Neural crest cell (in vitro differentiated cells): ENCODE measurements at regions not wholly inside any gene's neighbourhood (a gene's known extent, or its start where the extent isn't known, plus 50 kb on each side); places are given as distances from the start of the nearest gene placed in this dataset.

ENCODE experiments used
- DNase-seq: peaks from one replicate; pipeline ENCODE4 v3.0.0; 2021; ENCODE audit warnings: low read depth, mixed read lengths, low spot score
- H3K27ac Mint-ChIP-seq: one replicate; pipeline ENCODE4 v1.8.0; 2021; ENCODE audit warnings: mild to moderate bottlenecking, mixed read lengths; ENCODE audit not compliant: unreplicated experiment
- H3K27me3 Mint-ChIP-seq: 2 replicates; pipeline ENCODE4 v1.8.0; 2021; ENCODE audit warnings: low read depth, mild to moderate bottlenecking, mixed read lengths
- H3K36me3 Mint-ChIP-seq: 2 replicates; pipeline ENCODE4 v1.8.0; 2021; ENCODE audit warnings: low read depth, mild to moderate bottlenecking, mixed read lengths
- H3K4me1 Mint-ChIP-seq: 2 replicates; pipeline ENCODE4 v1.8.0; 2021; ENCODE audit warnings: mixed read lengths
- H3K4me3 Mint-ChIP-seq: one replicate; pipeline ENCODE4 v1.8.0; 2021; ENCODE audit warnings: mild to moderate bottlenecking, mixed read lengths
- H3K9me3 Mint-ChIP-seq: 2 replicates; pipeline ENCODE4 v1.8.0; 2021; ENCODE audit warnings: mixed read lengths
- TF ChIP-seq, protein P1 (sequence below): fragments of 200-600 bp; sonication (generic); conservative IDR thresholded peaks from 2 replicates; pipeline ENCODE4 v1.5.0; 2021; ENCODE audit warnings: antibody characterized with exemption, mild to moderate bottlenecking

DNA sequence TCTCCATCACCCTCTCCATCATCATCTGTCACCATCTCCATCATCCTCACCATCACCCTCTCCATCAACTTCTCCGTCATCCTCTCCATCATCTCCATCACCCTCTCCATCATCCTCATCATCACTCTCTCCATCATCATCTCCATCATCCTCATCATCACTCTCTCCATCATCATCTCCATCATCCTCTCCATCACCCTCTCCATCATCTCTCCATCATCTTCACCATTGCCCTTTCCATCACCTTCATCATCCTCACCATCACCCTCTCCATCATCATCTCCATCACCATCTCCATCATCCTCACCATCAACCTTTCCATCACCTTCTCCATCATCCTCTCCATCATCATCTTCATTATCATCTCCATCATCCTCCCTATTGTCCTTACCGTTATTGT lies 565.5 kb upstream of the SGCD start:
- Mint-ChIP-seq H3K4me1 (no peaks in the 10 kb centered on the region), H3K27ac (no peak overlapping the region), H3K27me3 (peaks cover 10% of the 10 kb centered on the region), H3K36me3 (peaks cover 2% of the 10 kb centered on the region), H3K9me3 (peaks cover 11% of the 10 kb centered on the region), H3K4me3 (no peak overlapping the region)
- TF ChIP-seq, protein P1, sequence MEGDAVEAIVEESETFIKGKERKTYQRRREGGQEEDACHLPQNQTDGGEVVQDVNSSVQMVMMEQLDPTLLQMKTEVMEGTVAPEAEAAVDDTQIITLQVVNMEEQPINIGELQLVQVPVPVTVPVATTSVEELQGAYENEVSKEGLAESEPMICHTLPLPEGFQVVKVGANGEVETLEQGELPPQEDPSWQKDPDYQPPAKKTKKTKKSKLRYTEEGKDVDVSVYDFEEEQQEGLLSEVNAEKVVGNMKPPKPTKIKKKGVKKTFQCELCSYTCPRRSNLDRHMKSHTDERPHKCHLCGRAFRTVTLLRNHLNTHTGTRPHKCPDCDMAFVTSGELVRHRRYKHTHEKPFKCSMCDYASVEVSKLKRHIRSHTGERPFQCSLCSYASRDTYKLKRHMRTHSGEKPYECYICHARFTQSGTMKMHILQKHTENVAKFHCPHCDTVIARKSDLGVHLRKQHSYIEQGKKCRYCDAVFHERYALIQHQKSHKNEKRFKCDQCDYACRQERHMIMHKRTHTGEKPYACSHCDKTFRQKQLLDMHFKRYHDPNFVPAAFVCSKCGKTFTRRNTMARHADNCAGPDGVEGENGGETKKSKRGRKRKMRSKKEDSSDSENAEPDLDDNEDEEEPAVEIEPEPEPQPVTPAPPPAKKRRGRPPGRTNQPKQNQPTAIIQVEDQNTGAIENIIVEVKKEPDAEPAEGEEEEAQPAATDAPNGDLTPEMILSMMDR, result no peak
- DNase-seq, result no peak

DNA sequence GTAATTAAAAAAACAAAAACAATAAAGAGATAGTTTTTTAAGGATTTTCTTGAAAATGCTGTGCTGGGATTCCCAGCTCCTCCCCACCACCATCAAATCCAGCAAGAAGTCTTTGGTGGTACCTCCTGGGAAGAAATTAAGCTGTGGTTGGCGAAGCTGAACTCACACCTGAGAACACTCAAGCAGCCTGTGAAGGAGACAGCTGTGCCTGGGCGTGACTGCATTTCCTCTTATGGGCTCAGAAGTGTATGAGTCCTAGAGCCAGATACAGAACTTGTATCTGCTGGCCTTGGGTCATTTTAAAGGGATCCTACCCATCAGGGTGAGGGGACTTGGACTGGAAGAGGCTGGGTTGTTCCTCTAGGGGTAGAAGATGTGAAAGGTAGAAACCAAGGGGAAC lies 561.2 kb upstream of the SGCD start:
- no peak overlapping the region for H3K27ac Mint-ChIP-seq
- TF ChIP-seq, protein P1, result no peak
- no peak for DNase-seq
- H3K36me3 Mint-ChIP-seq, result peaks cover 2% of the 10 kb centered on the region
- no peaks in the 10 kb centered on the region for H3K4me1 Mint-ChIP-seq
- no peak overlapping the region for H3K4me3 Mint-ChIP-seq
- H3K27me3 Mint-ChIP-seq, result peaks cover 14% of the 10 kb centered on the region
- peaks cover 8% of the 10 kb centered on the region for H3K9me3 Mint-ChIP-seq

DNA sequence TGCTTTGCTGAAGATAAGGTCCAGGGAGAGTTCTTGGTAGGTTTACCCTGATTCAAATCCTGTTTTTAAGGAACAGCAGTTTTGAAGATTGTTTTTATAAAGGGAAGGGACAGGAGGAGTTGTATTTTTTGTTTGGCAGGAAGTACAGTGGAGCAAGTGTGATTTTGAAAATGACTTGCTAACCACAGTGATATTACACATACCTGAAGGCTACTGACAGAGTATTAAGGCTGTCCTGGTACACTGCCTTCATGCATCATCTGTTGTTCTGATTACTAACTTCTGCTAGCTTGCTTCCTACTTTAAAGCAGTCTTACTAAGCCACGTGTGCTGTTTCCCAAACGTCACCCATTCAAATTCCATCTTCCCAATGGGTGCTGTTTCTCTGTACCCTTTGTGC lies 559.5 kb upstream of the SGCD start:
- Mint-ChIP-seq H3K27ac (no peak overlapping the region), H3K4me1 (no peaks in the 10 kb centered on the region), H3K36me3 (no peaks in the 10 kb centered on the region), H3K9me3 (peaks cover 2% of the 10 kb centered on the region), H3K4me3 (no peak overlapping the region), H3K27me3 (peaks cover 9% of the 10 kb centered on the region)
- no peak for DNase-seq
- TF ChIP-seq, protein P1, result no peak

DNA sequence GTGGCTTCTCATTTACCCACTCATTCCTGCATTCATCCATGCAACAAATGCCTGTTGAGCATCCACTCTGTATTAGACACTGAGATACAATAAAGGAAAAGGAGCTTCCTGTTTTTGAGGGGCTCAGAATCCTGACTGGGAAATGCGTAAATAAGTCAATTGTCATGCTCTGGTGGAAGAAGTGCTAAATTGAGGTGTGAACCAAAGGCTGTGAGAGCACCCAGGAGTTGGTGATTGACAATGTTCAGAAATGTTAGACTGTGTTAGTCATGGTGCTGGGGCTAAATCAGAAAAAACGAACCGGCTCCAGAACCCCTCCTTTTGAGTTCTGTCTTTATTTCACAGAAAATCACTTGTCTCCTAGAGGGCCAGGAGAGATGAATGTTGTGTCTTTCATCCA lies 558.6 kb upstream of the SGCD start:
- Mint-ChIP-seq H3K4me3 (no peak overlapping the region), H3K27me3 (peaks cover 9% of the 10 kb centered on the region), H3K9me3 (peaks cover 3% of the 10 kb centered on the region), H3K27ac (no peak overlapping the region), H3K36me3 (no peaks in the 10 kb centered on the region), H3K4me1 (no peaks in the 10 kb centered on the region)
- DNase-seq, result no peak
- TF ChIP-seq, protein P1, result no peak

DNA sequence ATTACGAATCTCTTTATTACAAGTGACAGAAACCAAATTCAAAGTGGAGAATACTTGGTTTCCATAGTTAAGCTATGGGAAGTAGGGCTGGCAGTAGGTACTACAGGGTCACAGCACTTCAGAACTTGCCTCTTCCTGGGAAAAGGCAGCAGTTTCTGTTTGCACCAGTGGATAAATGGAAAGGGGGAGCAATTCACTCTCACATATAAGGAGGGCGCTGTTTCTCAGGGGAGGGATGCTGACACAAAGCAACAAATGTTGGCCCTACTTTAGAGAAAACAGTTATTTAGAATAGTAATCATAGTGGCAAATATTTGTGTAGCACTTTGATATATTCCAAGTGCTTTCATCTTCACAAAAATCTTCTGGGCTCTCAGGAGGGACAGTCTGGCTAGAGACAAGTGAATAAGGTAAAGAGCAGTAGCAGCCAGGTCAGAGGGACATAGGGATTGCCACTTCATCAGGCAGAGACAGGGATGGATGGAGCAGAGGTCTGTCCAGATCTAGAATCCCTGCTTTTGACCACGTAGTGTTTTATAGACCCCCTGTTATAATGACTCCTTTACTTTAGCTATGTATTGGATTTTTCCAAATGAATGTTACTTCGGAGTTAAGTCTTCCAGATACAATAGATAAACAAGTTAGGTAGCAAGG lies 554.8 kb upstream of the SGCD start:
- Mint-ChIP-seq H3K9me3 (peaks cover 6% of the 10 kb centered on the region), H3K27ac (no peak overlapping the region), H3K36me3 (no peaks in the 10 kb centered on the region), H3K4me1 (no peaks in the 10 kb centered on the region), H3K4me3 (no peak overlapping the region), H3K27me3 (peaks cover 6% of the 10 kb centered on the region)
- no peak for DNase-seq
- TF ChIP-seq, protein P1, result no peak
